Erythroblast (primary cell): ENCODE measurements at regions not wholly inside any gene's neighbourhood (a gene's known extent, or its start where the extent isn't known, plus 50 kb on each side); places are given as distances from the start of the nearest gene placed in this dataset.

ENCODE experiments used
- GATA1 ChIP-seq: IDR thresholded peaks from 2 replicates; pipeline ENCODE4 v1.6.1; 2011; ENCODE audit warnings: low read depth, mild to moderate bottlenecking, control low read depth, low read length, moderate library complexity
- POLR2A ChIP-seq: IDR thresholded peaks from 2 replicates; pipeline ENCODE4 v1.6.1; 2011; ENCODE audit warnings: mild to moderate bottlenecking, low read length

GRCh38 chr6:22697306-22697705, 127.9 kb downstream of the HDGFL1 start:
- TF ChIP-seq POLR2A (no peak), GATA1 (no peak)
